ENCODE measurements at regions not wholly inside any gene's neighbourhood (a gene's known extent, or its start where the extent isn't known, plus 50 kb on each side); places are given as distances from the start of the nearest gene placed in this dataset.

GRCh38 chr5:144945503-144945902 lies 774.8 kb downstream of the KCTD16 start:
- TF ChIP-seq POLR2A (IDR thresholded peaks at IDR 0.05; ENCODE audit: low read length) (no peak), GATA1 (IDR thresholded peaks at IDR 0.05; ENCODE audit: low read depth, low read length) (no peak)
